ENCODE measurements at regions not wholly inside any gene's neighbourhood (a gene's known extent, or its start where the extent isn't known, plus 50 kb on each side); places are given as distances from the start of the nearest gene placed in this dataset.

- DNase-seq (ENCODE audit: low read depth) = no peak
- H3K4me3 ChIP-seq (ENCODE audit: low read depth, low read length) = no peak overlapping the region
- TF ChIP-seq CTCF (conservative IDR thresholded peaks at IDR 0.05; ENCODE audit: low read depth, low read length) = no peak
These were observed 457.9 kb upstream of the CDH5 start for GRCh38 chr16:65908568-65908967.

- H3K4me3 ChIP-seq (ENCODE audit: low read depth, low read length) = no peak overlapping the region
- DNase-seq (ENCODE audit: low read depth) = no peak
- no peak for TF ChIP-seq CTCF (conservative IDR thresholded peaks at IDR 0.05; ENCODE audit: low read depth, low read length)
These were observed 461.2 kb upstream of the CDH5 start for GRCh38 chr16:65905331-65905730.

GRCh38 chr16:65896448-65897153 is 469.9 kb upstream of the CDH5 start:
- H3K4me3 ChIP-seq (ENCODE audit: low read depth, low read length) = no peak overlapping the region
- no peak for TF ChIP-seq CTCF (conservative IDR thresholded peaks at IDR 0.05; ENCODE audit: low read depth, low read length)
- DNase-seq (ENCODE audit: low read depth) = no peak

GRCh38 chr16:65895906-65896305 is 470.6 kb upstream of the CDH5 start:
- TF ChIP-seq CTCF (conservative IDR thresholded peaks at IDR 0.05; ENCODE audit: low read depth, low read length) = no peak
- no peak overlapping the region for H3K4me3 ChIP-seq (ENCODE audit: low read depth, low read length)
- no peak for DNase-seq (ENCODE audit: low read depth)

- no peak for TF ChIP-seq CTCF (conservative IDR thresholded peaks at IDR 0.05; ENCODE audit: low read depth, low read length)
- no peak for DNase-seq (ENCODE audit: low read depth)
These were observed 471.0 kb upstream of the CDH5 start for GRCh38 chr16:65895486-65895885.

GRCh38 chr16:65890203-65890602 is 476.3 kb upstream of the CDH5 start:
- no peak for DNase-seq (ENCODE audit: low read depth)
- H3K4me3 ChIP-seq (ENCODE audit: low read depth, low read length) = no peak overlapping the region
- no peak for TF ChIP-seq CTCF (conservative IDR thresholded peaks at IDR 0.05; ENCODE audit: low read depth, low read length)

More at GRCh38 chr16:65895486-65895885, 471.0 kb upstream of the CDH5 start:
- no peak overlapping the region for H3K4me3 ChIP-seq (ENCODE audit: low read depth, low read length)

GRCh38 chr16:65889533-65889966 is 476.9 kb upstream of the CDH5 start:
- no peak for DNase-seq (ENCODE audit: low read depth)
- no peak for TF ChIP-seq CTCF (conservative IDR thresholded peaks at IDR 0.05; ENCODE audit: low read depth, low read length)
- H3K4me3 ChIP-seq (ENCODE audit: low read depth, low read length) = no peak overlapping the region
